K562 (cell line): ENCODE measurements at regions not wholly inside any gene's neighbourhood (a gene's known extent, or its start where the extent isn't known, plus 50 kb on each side); places are given as distances from the start of the nearest gene placed in this dataset.

Experiments
- ATAC-seq: fragments of 200-7000 bp; cut with Tn5 transposase; 3 replicates; pipeline ENCODE4 v1.9.1; 2020; ENCODE audit warnings: moderate library complexity
- BruUV-seq: library from RNA; stranded (reverse); fragments of 400-500 nt; replicated peaks from 2 replicates; lab custom pipeline; 2021; lab: Mats Ljungman, UMichigan
- CTCF ChIA-PET: fragments of 300-600 bp; formaldehyde crosslinking; extraction: SDS; loops from one replicate; lab custom pipeline; 2021; ENCODE audit warnings: low intra/inter-chr PET ratio; lab: Yijun Ruan, JAX
- POLR2A ChIA-PET: fragments of 300-600, 350-650 bp; sonication (Branson Sonifier 250); formaldehyde crosslinking; extraction: SDS; loops from one replicate; lab custom pipeline; 2021; ENCODE audit warnings: antibody characterized with exemption, inconsistent platforms; lab: Yijun Ruan, JAX
- DNase-seq, 4 experiments: peaks; one replicate each; pipeline versions ENCODE4 v3.0.0 to v3.0.0-alpha.2; 2011 to 2018; ENCODE audit warnings: low spot score in 3 of 4, mixed read lengths in 3 of 4; ENCODE audit errors: extremely low read depth in 1 of 4
- FAIRE-seq: peaks from 2 replicates; lab custom pipeline; 2011; peaks lifted over from hg19 to GRCh38; lab: Jason Lieb, UNC
- H2AFZ ChIP-seq: 2 replicates; pipeline ENCODE4 v1.6.0; 2011; ENCODE audit warnings: low read depth, low read length, control low read depth, inconsistent platforms
- H3K27ac ChIP-seq: fragments of 200-600 bp; 3 replicates; pipeline ENCODE4 v1.8.0; 2011; ENCODE audit warnings: low read depth, mild to moderate bottlenecking, control low read depth, inconsistent platforms, low read length, moderate library complexity, mixed read lengths; ENCODE audit errors: extremely low read depth
- H3K27me3 ChIP-seq, 2 experiments: fragments of 300-600 bp in 1 of 2; 2 replicates in 1 of 2; 3 replicates in 1 of 2; pipeline versions ENCODE4 v1.6.0 to v1.8.0; 2011; ENCODE audit warnings: inconsistent platforms in 2 of 2, low read length in 2 of 2, mild to moderate bottlenecking in 1 of 2, mixed read lengths in 1 of 2, moderate library complexity in 1 of 2; ENCODE audit not compliant: control insufficient read depth in 2 of 2, insufficient read depth in 2 of 2
- H3K36me3 ChIP-seq: fragments of 300-600 bp; 3 replicates; pipeline ENCODE4 v1.8.0; 2011; ENCODE audit warnings: mild to moderate bottlenecking, low read length, inconsistent platforms; ENCODE audit not compliant: control insufficient read depth, insufficient read depth
- H3K4me1 ChIP-seq, 2 experiments: fragments of 200-600 bp in 1 of 2; replicated peaks in 1 of 2; 2 replicates in 1 of 2; 3 replicates in 1 of 2; pipeline versions ENCODE4 v1.5.1 to v1.8.0; 2011; ENCODE audit warnings: inconsistent platforms in 2 of 2, low read length in 2 of 2, mild to moderate bottlenecking in 1 of 2, mixed read lengths in 1 of 2, moderate library complexity in 1 of 2; ENCODE audit not compliant: control insufficient read depth in 2 of 2, insufficient read depth in 2 of 2
- H3K4me2 ChIP-seq: 2 replicates; pipeline ENCODE4 v1.6.1; 2011; ENCODE audit warnings: low read length, control low read depth, inconsistent platforms, mixed read lengths; ENCODE audit not compliant: insufficient read depth
- H3K4me3 ChIP-seq: fragments of 200-600 bp; sonication (generic), shearing (Covaris generic); 2 replicates; pipeline ENCODE4 v1.5.1; 2016; ENCODE audit warnings: control low read depth, inconsistent platforms
- H3K79me2 ChIP-seq: fragments of 200-600 bp; 3 replicates; pipeline ENCODE4 v1.8.0; 2011; ENCODE audit warnings: low read length, inconsistent platforms; ENCODE audit not compliant: control insufficient read depth, insufficient read depth
- H3K9ac ChIP-seq, 2 experiments: 2 replicates each; pipeline versions ENCODE4 v1.6.0 to v1.6.1; 2011; ENCODE audit warnings: low read depth in 2 of 2, low read length in 2 of 2, control low read depth in 1 of 2, inconsistent platforms in 1 of 2, mild to moderate bottlenecking in 1 of 2, mixed read lengths in 1 of 2; ENCODE audit not compliant: insufficient read depth in 1 of 2
- H3K9me1 ChIP-seq: one replicate; pipeline ENCODE4 v1.6.0; 2011; ENCODE audit warnings: inconsistent platforms, mild to moderate bottlenecking, low read length, moderate library complexity; ENCODE audit not compliant: control insufficient read depth, insufficient read depth
- H3K9me3 ChIP-seq: replicated peaks from 2 replicates; pipeline ENCODE4 v1.5.1; 2011; ENCODE audit warnings: low read depth, low read length, inconsistent platforms; ENCODE audit not compliant: control insufficient read depth, insufficient read depth
- H4K20me1 ChIP-seq: replicated peaks from 2 replicates; pipeline ENCODE4 v1.6.1; 2011; ENCODE audit warnings: low read length, inconsistent platforms, mixed read lengths; ENCODE audit not compliant: control insufficient read depth, insufficient read depth
- ILF3 ChIP-seq: fragments of 450-650 bp; IDR thresholded peaks from 2 replicates; pipeline ENCODE4 v1.6.1; 2018; ENCODE audit warnings: antibody characterized with exemption, mild to moderate bottlenecking, moderate library complexity, borderline replicate concordance
- JUND ChIP-seq, 2 experiments: IDR thresholded peaks; 2 replicates in 1 of 2; 3 replicates in 1 of 2; pipeline ENCODE4 v1.6.1; 2011; ENCODE audit warnings: borderline replicate concordance in 2 of 2, low read depth in 2 of 2, low read length in 2 of 2, improper control_type of control experiment in 1 of 2, missing biosample characterization in 1 of 2, missing genetic modification characterization in 1 of 2, missing genetic modification reagents in 1 of 2
- SMARCA4 ChIP-seq: fragments of 450-650 bp; IDR thresholded peaks from 2 replicates; pipeline ENCODE4 v1.6.1; 2016
- USF1 ChIP-seq: sonication (generic); formaldehyde crosslinking; IDR thresholded peaks from 2 replicates; pipeline ENCODE4 v1.9.0; 2022; ENCODE audit warnings: mild to moderate bottlenecking, missing genetic modification reagents
- ZNF232 ChIP-seq: sonication (generic); formaldehyde crosslinking; IDR thresholded peaks from 2 replicates; pipeline ENCODE4 v1.8.0; 2022; ENCODE audit warnings: mild to moderate bottlenecking, missing genetic modification reagents
- WGBS: fragments of 100-300 bp; shearing (Covaris generic); methylation state at CpG from one replicate; pipeline ENCODE4 v1.1.6; 2016; ENCODE audit warnings: low coverage, mixed read lengths; ENCODE audit not compliant: insufficient coverage; ENCODE audit errors: missing lambda C conversion rate; 5-methylcytosine and 5-hydroxymethylcytosine counted together
- in situ Hi-C: fragments of 300-500 bp; cut with MboI; formaldehyde crosslinking; loops from 4 replicates; pipeline ENCODE4 v1.15.0; 2018; ENCODE audit warnings: inconsistent platforms, mixed read lengths
- intact Hi-C: fragments of 100-400 bp; cut with micrococcal nuclease; formaldehyde crosslinking; loops from 2 replicates; pipeline ENCODE4 v1.14.2; 2022
- TF ChIP-seq, protein P1 (sequence below): fragments of 250-450 bp; sonication (Bioruptor Pico); IDR thresholded peaks from 2 replicates; pipeline ENCODE4 v1.4.0; 2020

GRCh38 chr17:79213305-79213704 is 138.7 kb downstream of the ENGASE start:
- TF ChIP-seq JUND (IDR thresholded peaks at IDR 0.05; ENCODE audit: borderline replicate concordance, low read depth, low read length) (no peak), JUND (tag; IDR thresholded peaks at IDR 0.05; ENCODE audit: borderline replicate concordance, low read depth, low read length) (no peak), USF1 (no peak), ILF3 (no peak), SMARCA4 (no peak), ZNF232 (CRISPR knock-in tag) (no peak)
- TF ChIP-seq, protein P1, sequence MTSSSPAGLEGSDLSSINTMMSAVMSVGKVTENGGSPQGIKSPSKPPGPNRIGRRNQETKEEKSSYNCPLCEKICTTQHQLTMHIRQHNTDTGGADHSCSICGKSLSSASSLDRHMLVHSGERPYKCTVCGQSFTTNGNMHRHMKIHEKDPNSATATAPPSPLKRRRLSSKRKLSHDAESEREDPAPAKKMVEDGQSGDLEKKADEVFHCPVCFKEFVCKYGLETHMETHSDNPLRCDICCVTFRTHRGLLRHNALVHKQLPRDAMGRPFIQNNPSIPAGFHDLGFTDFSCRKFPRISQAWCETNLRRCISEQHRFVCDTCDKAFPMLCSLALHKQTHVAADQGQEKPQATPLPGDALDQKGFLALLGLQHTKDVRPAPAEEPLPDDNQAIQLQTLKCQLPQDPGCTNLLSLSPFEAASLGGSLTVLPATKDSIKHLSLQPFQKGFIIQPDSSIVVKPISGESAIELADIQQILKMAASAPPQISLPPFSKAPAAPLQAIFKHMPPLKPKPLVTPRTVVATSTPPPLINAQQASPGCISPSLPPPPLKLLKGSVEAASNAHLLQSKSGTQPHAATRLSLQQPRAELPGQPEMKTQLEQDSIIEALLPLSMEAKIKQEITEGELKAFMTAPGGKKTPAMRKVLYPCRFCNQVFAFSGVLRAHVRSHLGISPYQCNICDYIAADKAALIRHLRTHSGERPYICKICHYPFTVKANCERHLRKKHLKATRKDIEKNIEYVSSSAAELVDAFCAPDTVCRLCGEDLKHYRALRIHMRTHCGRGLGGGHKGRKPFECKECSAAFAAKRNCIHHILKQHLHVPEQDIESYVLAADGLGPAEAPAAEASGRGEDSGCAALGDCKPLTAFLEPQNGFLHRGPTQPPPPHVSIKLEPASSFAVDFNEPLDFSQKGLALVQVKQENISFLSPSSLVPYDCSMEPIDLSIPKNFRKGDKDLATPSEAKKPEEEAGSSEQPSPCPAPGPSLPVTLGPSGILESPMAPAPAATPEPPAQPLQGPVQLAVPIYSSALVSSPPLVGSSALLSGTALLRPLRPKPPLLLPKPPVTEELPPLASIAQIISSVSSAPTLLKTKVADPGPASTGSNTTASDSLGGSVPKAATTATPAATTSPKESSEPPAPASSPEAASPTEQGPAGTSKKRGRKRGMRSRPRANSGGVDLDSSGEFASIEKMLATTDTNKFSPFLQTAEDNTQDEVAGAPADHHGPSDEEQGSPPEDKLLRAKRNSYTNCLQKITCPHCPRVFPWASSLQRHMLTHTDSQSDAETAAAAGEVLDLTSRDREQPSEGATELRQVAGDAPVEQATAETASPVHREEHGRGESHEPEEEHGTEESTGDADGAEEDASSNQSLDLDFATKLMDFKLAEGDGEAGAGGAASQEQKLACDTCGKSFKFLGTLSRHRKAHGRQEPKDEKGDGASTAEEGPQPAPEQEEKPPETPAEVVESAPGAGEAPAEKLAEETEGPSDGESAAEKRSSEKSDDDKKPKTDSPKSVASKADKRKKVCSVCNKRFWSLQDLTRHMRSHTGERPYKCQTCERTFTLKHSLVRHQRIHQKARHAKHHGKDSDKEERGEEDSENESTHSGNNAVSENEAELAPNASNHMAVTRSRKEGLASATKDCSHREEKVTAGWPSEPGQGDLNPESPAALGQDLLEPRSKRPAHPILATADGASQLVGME (CRISPR knock-in tag), result no peak
- peaks cover 0 to 2% of the 10 kb centered on the region in 2 experiments; a peak in 2 of 5 replicates for H3K4me1 ChIP-seq
- ChIA-PET CTCF (no interaction called here), POLR2A (interaction anchor here (0.6 kb wide), 1 partner anchor 160 kb away, joined by 3 read pairs; no protein-coding TSS in a partner anchor)
- no peak overlapping the region for H3K9ac ChIP-seq
- ATAC-seq (no peak), DNase-seq (peak in 1 of 4 experiments; percentile 19), FAIRE-seq (no peak)
- intact Hi-C loops (no loop called here), in situ Hi-C loops (no loop called here)
- WGBS, result 8% methylated on average over 7 of the region's 10 CpGs
- no peak overlapping the region for H3K27ac ChIP-seq
- peaks cover 3% of the 10 kb centered on the region for H4K20me1 ChIP-seq
- H3K79me2 ChIP-seq, result no peaks in the 10 kb centered on the region
- H2AFZ ChIP-seq, result no peak overlapping the region
- peaks cover 22 to 76% of the 10 kb centered on the region in 2 experiments; a peak in 4 of 5 replicates for H3K27me3 ChIP-seq
- no peak overlapping the region for H3K4me2 ChIP-seq
- H3K4me3 ChIP-seq, result no peak overlapping the region
- no peaks in the 10 kb centered on the region for H3K9me3 ChIP-seq
- no TSS peak for BruUV-seq
- H3K36me3 ChIP-seq, result no peaks in the 10 kb centered on the region
- no peaks in the 10 kb centered on the region for H3K9me1 ChIP-seq
